ENCODE measurements at regions not wholly inside any gene's neighbourhood (a gene's known extent, or its start where the extent isn't known, plus 50 kb on each side); places are given as distances from the start of the nearest gene placed in this dataset.

- no peak for DNase-seq (ENCODE audit: low read depth)
These were observed 534.7 kb downstream of the ANKRD50 start for GRCh38 chr4:124177647-124178425.

- no peak for DNase-seq (ENCODE audit: low read depth)
These were observed 534.0 kb downstream of the ANKRD50 start for GRCh38 chr4:124178449-124179021.

- DNase-seq (ENCODE audit: low read depth), result no peak
These were observed 532.9 kb downstream of the ANKRD50 start for GRCh38 chr4:124179506-124180186.

- no peak for DNase-seq (ENCODE audit: low read depth)
These were observed 531.5 kb downstream of the ANKRD50 start for GRCh38 chr4:124181039-124181438.

GRCh38 chr4:124183231-124183630, 529.3 kb downstream of the ANKRD50 start:
- no peak for DNase-seq (ENCODE audit: low read depth)

GRCh38 chr4:124183926-124184325, 528.6 kb downstream of the ANKRD50 start:
- DNase-seq (ENCODE audit: low read depth), result no peak

GRCh38 chr4:124184792-124185191, 527.7 kb downstream of the ANKRD50 start:
- DNase-seq (ENCODE audit: low read depth), result no peak

GRCh38 chr4:124188595-124188994, 523.9 kb downstream of the ANKRD50 start:
- DNase-seq (ENCODE audit: low read depth), result no peak

- no peak for DNase-seq (ENCODE audit: low read depth)
These were observed 523.0 kb downstream of the ANKRD50 start for GRCh38 chr4:124189545-124189944.

- no peak for DNase-seq (ENCODE audit: low read depth)
These were observed 521.2 kb downstream of the ANKRD50 start for GRCh38 chr4:124191329-124191728.

- DNase-seq (ENCODE audit: low read depth), result no peak
These were observed 520.0 kb downstream of the ANKRD50 start for GRCh38 chr4:124192544-124192943.

GRCh38 chr4:124199185-124199584, 513.3 kb downstream of the ANKRD50 start:
- no peak for DNase-seq (ENCODE audit: low read depth)

- no peak for DNase-seq (ENCODE audit: low read depth)
These were observed 512.8 kb downstream of the ANKRD50 start for GRCh38 chr4:124199755-124200154.

GRCh38 chr4:124201636-124202035, 510.9 kb downstream of the ANKRD50 start:
- no peak for DNase-seq (ENCODE audit: low read depth)

GRCh38 chr4:124202099-124202498, 510.4 kb downstream of the ANKRD50 start:
- no peak for DNase-seq (ENCODE audit: low read depth)

GRCh38 chr4:124203613-124204238, 508.8 kb downstream of the ANKRD50 start:
- no peak for DNase-seq (ENCODE audit: low read depth)

GRCh38 chr4:124206779-124207605, 505.5 kb downstream of the ANKRD50 start:
- no peak for DNase-seq (ENCODE audit: low read depth)

GRCh38 chr4:124209211-124209610, 503.3 kb downstream of the ANKRD50 start:
- no peak for DNase-seq (ENCODE audit: low read depth)

GRCh38 chr4:124209626-124210025, 502.9 kb downstream of the ANKRD50 start:
- DNase-seq (ENCODE audit: low read depth), result no peak

GRCh38 chr4:124210746-124211145, 501.8 kb downstream of the ANKRD50 start:
- no peak for DNase-seq (ENCODE audit: low read depth)

GRCh38 chr4:124212815-124213630, 499.5 kb downstream of the ANKRD50 start:
- DNase-seq (ENCODE audit: low read depth), result no peak

Measured in stimulated activated CD8-positive, alpha-beta memory T cell treated with anti-CD3 and anti-CD28 coated beads, Interleukin-7, amount 100 ng/mL, for 24 hours (primary cell).